Nephron (organoid): ENCODE measurements at regions not wholly inside any gene's neighbourhood (a gene's known extent, or its start where the extent isn't known, plus 50 kb on each side); places are given as distances from the start of the nearest gene placed in this dataset.

Experiments
- H3K27ac Mint-ChIP-seq, 3 experiments: 2 replicates each; pipeline ENCODE4 v1.8.0; 2020; ENCODE audit warnings: mixed read lengths in 3 of 3, mild to moderate bottlenecking in 2 of 3, moderate library complexity in 1 of 3
- H3K27me3 Mint-ChIP-seq: 2 replicates; pipeline ENCODE4 v1.8.0; 2021; ENCODE audit warnings: low read depth, mild to moderate bottlenecking, moderate library complexity, mixed read lengths
- H3K36me3 Mint-ChIP-seq: 2 replicates; pipeline ENCODE4 v1.8.0; 2020; ENCODE audit warnings: low read depth, mixed read lengths
- H3K4me1 Mint-ChIP-seq: 2 replicates; pipeline ENCODE4 v1.8.0; 2020; ENCODE audit warnings: mixed read lengths
- H3K4me3 Mint-ChIP-seq, 3 experiments: 2 replicates each; pipeline ENCODE4 v1.8.0; 2020; ENCODE audit warnings: mild to moderate bottlenecking in 3 of 3, mixed read lengths in 3 of 3, moderate library complexity in 2 of 3
- H3K9me3 Mint-ChIP-seq: 2 replicates; pipeline ENCODE4 v1.8.0; 2020; ENCODE audit warnings: mixed read lengths
- CTCF ChIP-seq, 3 experiments: fragments of 200-600 bp; sonication (generic); IDR thresholded peaks; one replicate each; pipeline ENCODE4 v1.5.0; 2021; ENCODE audit warnings: antibody characterized with exemption in 3 of 3; ENCODE audit not compliant: unreplicated experiment in 3 of 3

- H3K4me1 Mint-ChIP-seq: peaks cover 18% of the 10 kb centered on the region
- H3K36me3 Mint-ChIP-seq: no peaks in the 10 kb centered on the region
- no peak for TF ChIP-seq CTCF (IDR thresholded peaks at IDR 0.05; ENCODE audit: unreplicated experiment in 3 of 3)
- peaks cover 8% of the 10 kb centered on the region for H3K27me3 Mint-ChIP-seq
- peaks cover 2% of the 10 kb centered on the region for H3K9me3 Mint-ChIP-seq
- H3K27ac Mint-ChIP-seq: peak overlapping the region in 2 of 3 experiments; percentile 2 to 39
- H3K4me3 Mint-ChIP-seq: no peak overlapping the region
These were observed 56.2 kb upstream of the MAMDC2 start for GRCh38 chr9:69987457-69987856.

- TF ChIP-seq CTCF (IDR thresholded peaks at IDR 0.05; ENCODE audit: unreplicated experiment in 3 of 3): no peak
- Mint-ChIP-seq H3K9me3 (no peaks in the 10 kb centered on the region), H3K27ac (no peak overlapping the region), H3K27me3 (no peaks in the 10 kb centered on the region), H3K4me3 (no peak overlapping the region), H3K36me3 (no peaks in the 10 kb centered on the region), H3K4me1 (peaks cover 16% of the 10 kb centered on the region)
These were observed 50.5 kb upstream of the MAMDC2 start for GRCh38 chr9:69993110-69993509.
